ENCODE measurements at regions not wholly inside any gene's neighbourhood (a gene's known extent, or its start where the extent isn't known, plus 50 kb on each side); places are given as distances from the start of the nearest gene placed in this dataset.

DNA sequence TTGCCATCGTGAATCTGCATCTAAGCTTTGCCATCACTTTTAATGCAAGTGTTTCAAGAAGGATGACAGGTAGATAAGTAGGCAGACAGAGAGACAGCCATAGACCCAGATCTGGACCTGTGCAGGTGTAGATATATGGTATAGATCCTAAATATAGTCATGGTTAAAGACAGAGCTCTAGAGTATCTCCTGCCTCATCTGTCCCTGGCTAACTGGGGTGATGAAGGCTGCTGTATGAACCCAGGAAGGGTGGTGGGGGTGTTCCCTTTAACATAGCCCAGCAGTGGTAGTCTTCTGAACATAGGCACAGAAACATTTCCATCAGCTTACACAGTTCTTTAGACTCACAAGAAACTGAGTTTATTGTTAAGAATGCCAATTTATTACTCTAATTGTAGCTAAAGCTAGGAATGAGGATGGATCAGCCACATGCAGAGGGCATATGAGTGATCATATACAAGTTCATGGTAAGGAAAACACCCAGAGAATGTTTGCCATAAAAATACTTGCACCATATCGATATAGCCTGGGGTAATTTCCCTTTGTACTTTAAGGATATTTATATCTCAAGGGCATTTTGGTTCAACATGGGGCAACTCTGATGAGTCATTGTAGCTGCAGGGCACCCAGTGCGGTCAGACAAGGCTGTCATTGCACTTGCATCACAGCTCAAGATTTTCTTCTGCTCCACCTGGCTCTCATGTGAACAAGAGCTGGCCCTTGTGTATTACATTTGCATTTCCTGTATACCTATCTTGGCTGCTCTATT is 587.2 kb downstream of the EPM2A start:
- TF ChIP-seq, protein P1, sequence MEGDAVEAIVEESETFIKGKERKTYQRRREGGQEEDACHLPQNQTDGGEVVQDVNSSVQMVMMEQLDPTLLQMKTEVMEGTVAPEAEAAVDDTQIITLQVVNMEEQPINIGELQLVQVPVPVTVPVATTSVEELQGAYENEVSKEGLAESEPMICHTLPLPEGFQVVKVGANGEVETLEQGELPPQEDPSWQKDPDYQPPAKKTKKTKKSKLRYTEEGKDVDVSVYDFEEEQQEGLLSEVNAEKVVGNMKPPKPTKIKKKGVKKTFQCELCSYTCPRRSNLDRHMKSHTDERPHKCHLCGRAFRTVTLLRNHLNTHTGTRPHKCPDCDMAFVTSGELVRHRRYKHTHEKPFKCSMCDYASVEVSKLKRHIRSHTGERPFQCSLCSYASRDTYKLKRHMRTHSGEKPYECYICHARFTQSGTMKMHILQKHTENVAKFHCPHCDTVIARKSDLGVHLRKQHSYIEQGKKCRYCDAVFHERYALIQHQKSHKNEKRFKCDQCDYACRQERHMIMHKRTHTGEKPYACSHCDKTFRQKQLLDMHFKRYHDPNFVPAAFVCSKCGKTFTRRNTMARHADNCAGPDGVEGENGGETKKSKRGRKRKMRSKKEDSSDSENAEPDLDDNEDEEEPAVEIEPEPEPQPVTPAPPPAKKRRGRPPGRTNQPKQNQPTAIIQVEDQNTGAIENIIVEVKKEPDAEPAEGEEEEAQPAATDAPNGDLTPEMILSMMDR (IDR thresholded peaks at IDR 0.05): no peak
- no peak for TF ChIP-seq POLR2A (IDR thresholded peaks at IDR 0.05)
- no peaks in the 10 kb centered on the region for H3K27me3 ChIP-seq
- no peaks in the 10 kb centered on the region for H3K36me3 ChIP-seq
- H3K4me1 ChIP-seq: no peaks in the 10 kb centered on the region
- intact Hi-C loops (cut with DNase I; ENCODE audit: low total_unique reads): no loop called here
- no peak overlapping the region for H3K27ac ChIP-seq
- no peaks in the 10 kb centered on the region for H3K9me3 ChIP-seq
- DNase-seq: no peak
- no peak overlapping the region for H3K4me3 ChIP-seq

DNA sequence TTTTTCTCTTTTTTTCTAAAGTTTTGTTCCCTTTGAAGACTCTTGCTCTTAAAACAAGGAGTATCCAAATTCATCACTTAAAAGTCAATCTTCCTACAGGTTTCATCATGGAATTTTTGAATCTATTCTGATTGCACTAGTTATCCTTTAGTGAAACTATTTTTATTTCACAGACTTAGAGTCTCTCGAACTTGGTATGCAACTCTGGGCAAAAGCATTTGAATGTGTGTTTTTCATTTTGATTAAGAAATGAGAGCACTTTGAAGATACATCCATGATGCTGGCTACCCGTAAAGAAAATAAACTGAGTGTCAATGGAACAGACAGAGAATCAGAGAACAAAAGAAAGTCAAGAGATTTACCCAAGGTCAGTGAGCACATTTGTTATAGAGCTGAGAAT is 586.5 kb downstream of the EPM2A start:
- no peaks in the 10 kb centered on the region for H3K9me3 ChIP-seq
- intact Hi-C loops (cut with DNase I; ENCODE audit: low total_unique reads): no loop called here
- TF ChIP-seq, protein P1 (IDR thresholded peaks at IDR 0.05): no peak
- no peak for TF ChIP-seq POLR2A (IDR thresholded peaks at IDR 0.05)
- H3K27me3 ChIP-seq: no peaks in the 10 kb centered on the region
- H3K36me3 ChIP-seq: no peaks in the 10 kb centered on the region
- no peak overlapping the region for H3K27ac ChIP-seq
- no peak for DNase-seq
- H3K4me3 ChIP-seq: no peak overlapping the region
- H3K4me1 ChIP-seq: no peaks in the 10 kb centered on the region

DNA sequence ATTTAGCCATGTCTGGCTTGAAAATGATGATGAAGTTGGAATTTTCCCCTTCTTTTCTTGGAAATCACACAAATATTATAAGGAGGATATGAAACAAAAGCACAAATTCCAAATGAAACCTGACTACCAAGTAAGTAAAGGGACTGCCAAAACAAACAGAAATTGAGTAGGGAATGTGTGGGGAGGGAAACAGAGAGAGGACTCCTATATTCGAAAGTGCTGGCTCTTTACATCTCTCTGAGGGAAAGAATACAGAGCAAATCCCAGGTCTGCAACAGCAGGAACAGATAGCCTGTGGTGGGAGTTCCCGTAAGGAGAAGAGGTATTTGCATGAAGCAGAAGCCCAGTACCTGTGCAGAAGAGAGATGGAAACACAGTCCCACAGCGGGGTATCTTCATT is 583.7 kb downstream of the EPM2A start:
- Histone ChIP-seq H3K27me3 (no peaks in the 10 kb centered on the region), H3K9me3 (no peaks in the 10 kb centered on the region), H3K4me1 (no peaks in the 10 kb centered on the region), H3K4me3 (no peak overlapping the region), H3K27ac (no peak overlapping the region), H3K36me3 (no peaks in the 10 kb centered on the region)
- TF ChIP-seq POLR2A (IDR thresholded peaks at IDR 0.05): no peak
- TF ChIP-seq, protein P1 (IDR thresholded peaks at IDR 0.05): no peak
- DNase-seq: no peak
- intact Hi-C loops (cut with DNase I; ENCODE audit: low total_unique reads): no loop called here

DNA sequence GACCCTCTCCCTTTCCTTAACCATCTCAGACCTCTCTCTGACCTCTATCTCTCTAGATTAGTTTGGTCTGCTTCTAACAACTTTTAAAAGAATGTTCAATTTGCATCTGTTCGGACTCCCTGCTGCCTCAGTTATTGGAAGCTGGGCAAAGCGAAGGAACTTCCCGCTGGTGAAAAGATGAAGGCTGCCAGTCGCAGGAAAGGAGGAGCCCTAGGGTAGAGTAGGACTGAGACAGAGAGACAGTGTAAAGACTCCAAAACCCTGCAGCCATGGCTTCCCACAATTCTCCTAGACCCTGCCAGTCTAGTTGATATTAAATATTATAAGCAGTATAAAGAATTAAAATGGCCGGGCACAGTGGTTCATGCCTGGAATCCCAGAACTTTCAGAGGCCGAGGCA is 581.8 kb downstream of the EPM2A start:
- no peak overlapping the region for H3K27ac ChIP-seq
- DNase-seq: no peak
- no peak for TF ChIP-seq POLR2A (IDR thresholded peaks at IDR 0.05)
- TF ChIP-seq, protein P1 (IDR thresholded peaks at IDR 0.05): no peak
- H3K27me3 ChIP-seq: no peaks in the 10 kb centered on the region
- H3K9me3 ChIP-seq: no peaks in the 10 kb centered on the region
- H3K4me3 ChIP-seq: no peak overlapping the region
- no peaks in the 10 kb centered on the region for H3K4me1 ChIP-seq
- intact Hi-C loops (cut with DNase I; ENCODE audit: low total_unique reads): no loop called here
- H3K36me3 ChIP-seq: no peaks in the 10 kb centered on the region

DNA sequence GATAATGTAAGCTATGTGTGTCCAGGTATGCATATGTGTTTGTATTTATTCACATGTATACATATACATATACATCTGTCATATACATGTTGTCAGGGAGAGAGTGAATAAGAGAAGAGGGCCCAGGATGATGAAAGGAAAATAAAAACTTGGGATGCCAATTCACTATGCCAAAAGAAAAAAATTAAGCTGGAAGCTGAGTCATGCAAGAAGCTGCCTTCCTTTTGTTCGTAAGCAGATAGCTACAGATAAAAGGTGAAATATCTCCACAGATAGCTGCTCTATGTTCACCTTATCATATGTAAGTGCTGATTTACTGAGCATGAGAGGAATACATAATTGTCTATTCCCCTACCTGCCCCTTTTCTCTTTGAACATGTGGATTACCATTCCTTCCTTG is 579.9 kb downstream of the EPM2A start:
- TF ChIP-seq, protein P1 (IDR thresholded peaks at IDR 0.05): no peak
- no peak for TF ChIP-seq POLR2A (IDR thresholded peaks at IDR 0.05)
- H3K27ac ChIP-seq: no peak overlapping the region
- no peak for DNase-seq
- H3K4me1 ChIP-seq: no peaks in the 10 kb centered on the region
- H3K4me3 ChIP-seq: no peak overlapping the region
- no peaks in the 10 kb centered on the region for H3K27me3 ChIP-seq
- intact Hi-C loops (cut with DNase I; ENCODE audit: low total_unique reads): no loop called here
- no peaks in the 10 kb centered on the region for H3K9me3 ChIP-seq
- no peaks in the 10 kb centered on the region for H3K36me3 ChIP-seq
